ENCODE measurements at regions not wholly inside any gene's neighbourhood (a gene's known extent, or its start where the extent isn't known, plus 50 kb on each side); places are given as distances from the start of the nearest gene placed in this dataset.
A peak's percentile ranks its signal among the peaks of the same experiment; 100 is the strongest.

DNA sequence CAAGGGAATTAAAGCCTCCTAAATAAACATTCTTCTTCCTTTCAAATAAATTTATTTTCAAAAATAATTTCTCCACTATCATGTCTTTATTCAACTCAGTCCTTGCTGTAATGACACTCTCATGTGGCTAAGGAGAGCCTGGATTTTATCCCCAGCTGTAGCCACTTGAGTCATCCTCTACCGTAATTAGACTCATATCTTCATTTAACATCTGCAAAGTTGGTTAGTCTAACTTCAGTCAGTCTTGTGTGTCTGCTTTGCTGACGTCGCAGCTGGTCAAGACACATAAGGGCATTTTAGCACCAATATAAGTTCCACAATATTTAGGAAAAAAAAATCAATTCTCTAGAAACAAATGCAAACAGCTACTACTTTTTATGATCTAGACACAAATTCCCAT, 776.4 kb upstream of the ATXN8OS start:
- H3K4me3 ChIP-seq (ENCODE audit: low read depth, low read length, poor library complexity, severe bottlenecking) = no peak overlapping the region
- H3K4me1 ChIP-seq (ENCODE audit: insufficient read depth, low read length, poor library complexity, severe bottlenecking) = no peaks in the 10 kb centered on the region
- H3K36me3 ChIP-seq (ENCODE audit: insufficient read depth, low read length, poor library complexity, severe bottlenecking) = no peaks in the 10 kb centered on the region
- intact Hi-C loops (cut with micrococcal nuclease; ENCODE audit: unreplicated experiment) = no loop called here
- H3K27ac ChIP-seq (ENCODE audit: low read depth, low read length, poor library complexity, severe bottlenecking) = no peak overlapping the region
- H3K27me3 ChIP-seq (replicated peaks; ENCODE audit: insufficient read depth, low read depth, low read length, poor library complexity) = no peaks in the 10 kb centered on the region
- TF ChIP-seq EZH2 (IDR thresholded peaks at IDR 0.05; ENCODE audit: borderline replicate concordance, low read depth, low read length, poor library complexity, severe bottlenecking) (no peak), CTCF (conservative IDR thresholded peaks at IDR 0.05; ENCODE audit: low read depth, low read length) (no peak)
- BruUV-seq (replicated peaks) = no TSS peak
- no peaks in the 10 kb centered on the region for H3K9me3 ChIP-seq (ENCODE audit: low read depth, low read length, poor library complexity, severe bottlenecking)
- POLR2A ChIA-PET (ENCODE audit: low non-redundant PET) = no interaction called here
- CTCF ChIA-PET = no interaction called here
- DNase-seq (ENCODE audit: low spot score) = no peak

GRCh38 chr13:69324090-69324886, 783.3 kb upstream of the ATXN8OS start:
- TF ChIP-seq CTCF (conservative IDR thresholded peaks at IDR 0.05; ENCODE audit: low read depth, low read length) (peak; percentile 41), EZH2 (IDR thresholded peaks at IDR 0.05; ENCODE audit: borderline replicate concordance, low read depth, low read length, poor library complexity, severe bottlenecking) (no peak)
- intact Hi-C loops (cut with micrococcal nuclease; ENCODE audit: unreplicated experiment) = loop anchor here (10.0 kb wide), 1 partner anchor 1019 kb away; no protein-coding TSS in a partner anchor

GRCh38 chr13:69319656-69320055, 788.0 kb upstream of the ATXN8OS start:
- H3K4me1 ChIP-seq (ENCODE audit: insufficient read depth, low read length, poor library complexity, severe bottlenecking) = no peaks in the 10 kb centered on the region
- no peaks in the 10 kb centered on the region for H3K9me3 ChIP-seq (ENCODE audit: low read depth, low read length, poor library complexity, severe bottlenecking)
- intact Hi-C loops (cut with micrococcal nuclease; ENCODE audit: unreplicated experiment) = loop anchor here (10.0 kb wide), 1 partner anchor 1015 kb away; no protein-coding TSS in a partner anchor
- no peaks in the 10 kb centered on the region for H3K36me3 ChIP-seq (ENCODE audit: insufficient read depth, low read length, poor library complexity, severe bottlenecking)
- CTCF ChIA-PET = no interaction called here
- no peak overlapping the region for H3K4me3 ChIP-seq (ENCODE audit: low read depth, low read length, poor library complexity, severe bottlenecking)
- H3K27me3 ChIP-seq (replicated peaks; ENCODE audit: insufficient read depth, low read depth, low read length, poor library complexity) = no peaks in the 10 kb centered on the region
- no peak overlapping the region for H3K27ac ChIP-seq (ENCODE audit: low read depth, low read length, poor library complexity, severe bottlenecking)
- DNase-seq (ENCODE audit: low spot score) = no peak
- POLR2A ChIA-PET (ENCODE audit: low non-redundant PET) = no interaction called here
- BruUV-seq (replicated peaks) = no TSS peak
- TF ChIP-seq CTCF (conservative IDR thresholded peaks at IDR 0.05; ENCODE audit: low read depth, low read length) (no peak), EZH2 (IDR thresholded peaks at IDR 0.05; ENCODE audit: borderline replicate concordance, low read depth, low read length, poor library complexity, severe bottlenecking) (no peak)

More at GRCh38 chr13:69324090-69324886, 783.3 kb upstream of the ATXN8OS start:
- no TSS peak for BruUV-seq (replicated peaks)
- H3K9me3 ChIP-seq (ENCODE audit: low read depth, low read length, poor library complexity, severe bottlenecking) = no peaks in the 10 kb centered on the region
- H3K27ac ChIP-seq (ENCODE audit: low read depth, low read length, poor library complexity, severe bottlenecking) = no peak overlapping the region
- POLR2A ChIA-PET (ENCODE audit: low non-redundant PET) = no interaction called here
- peak; percentile 36 for DNase-seq (ENCODE audit: low spot score)
- no peak overlapping the region for H3K4me3 ChIP-seq (ENCODE audit: low read depth, low read length, poor library complexity, severe bottlenecking)
- H3K27me3 ChIP-seq (replicated peaks; ENCODE audit: insufficient read depth, low read depth, low read length, poor library complexity) = no peaks in the 10 kb centered on the region
- no peaks in the 10 kb centered on the region for H3K4me1 ChIP-seq (ENCODE audit: insufficient read depth, low read length, poor library complexity, severe bottlenecking)
- CTCF ChIA-PET = interaction anchor here (0.6 kb wide), 1 partner anchor 1878 kb away, joined by 4 read pairs; no protein-coding TSS in a partner anchor
- no peaks in the 10 kb centered on the region for H3K36me3 ChIP-seq (ENCODE audit: insufficient read depth, low read length, poor library complexity, severe bottlenecking)

Data from A673 (cell line).